ENCODE measurements at regions not wholly inside any gene's neighbourhood (a gene's known extent, or its start where the extent isn't known, plus 50 kb on each side); places are given as distances from the start of the nearest gene placed in this dataset.

GRCh38 chr9:27627188-27627564 lies 53.9 kb upstream of the C9orf72 start:
- TF ChIP-seq CTCF (conservative IDR thresholded peaks at IDR 0.05; ENCODE audit: low read depth, low read length) (no peak), POLR2A (IDR thresholded peaks at IDR 0.05; ENCODE audit: low read depth, low read length) (no peak), ELK1 (IDR thresholded peaks at IDR 0.05; ENCODE audit: borderline replicate concordance, low read depth, low read length) (no peak), NFE2L2 (IDR thresholded peaks at IDR 0.05; ENCODE audit: low read depth, low read length) (no peak), CEBPB (IDR thresholded peaks at IDR 0.05; ENCODE audit: low read depth, low read length) (no peak), RAD21 (IDR thresholded peaks at IDR 0.05; ENCODE audit: low read length) (no peak), SMC3 (IDR thresholded peaks at IDR 0.05; ENCODE audit: low read depth, low read length) (no peak), USF2 (IDR thresholded peaks at IDR 0.05; ENCODE audit: low read depth, low read length) (no peak), FOS (IDR thresholded peaks at IDR 0.05; ENCODE audit: low read depth, low read length) (no peak), MAFK (IDR thresholded peaks at IDR 0.05; ENCODE audit: low read depth, low read length) (no peak), RCOR1 (IDR thresholded peaks at IDR 0.05; ENCODE audit: insufficient replicate concordance, low read length) (no peak), MAZ (IDR thresholded peaks at IDR 0.05; ENCODE audit: borderline replicate concordance, low read depth, low read length) (no peak), BHLHE40 (IDR thresholded peaks at IDR 0.05; ENCODE audit: low read depth, low read length) (no peak)
